Spleen (tissue), 7 donors: ENCODE measurements at regions not wholly inside any gene's neighbourhood (a gene's known extent, or its start where the extent isn't known, plus 50 kb on each side); places are given as distances from the start of the nearest gene placed in this dataset.

Experiments
- CTCF ChIP-seq, 11 experiments: fragments of 200-600 bp in 7 of 11; fragments of 450-650 bp in 4 of 11; sonication (generic) in 4 of 11; IDR thresholded peaks in 8 of 11; conservative IDR thresholded peaks in 3 of 11; 1 replicate in 7 of 11; 2 replicates in 4 of 11; pipeline versions ENCODE4 v1.4.0 to v1.8.0; 2016 to 2021; ENCODE audit warnings: antibody characterized with exemption in 11 of 11, inconsistent platforms in 4 of 11, mild to moderate bottlenecking in 1 of 11
- POLR2A ChIP-seq, 3 donors: fragments of 450-650 bp; IDR thresholded peaks; one replicate each; pipeline ENCODE4 v1.5.1; 2017; ENCODE audit warnings: antibody characterized with exemption in 3 of 3, mild to moderate bottlenecking in 1 of 3
- POLR2AphosphoS5 ChIP-seq, 3 donors: sonication (generic); formaldehyde crosslinking; IDR thresholded peaks; one replicate each; pipeline ENCODE4 v1.5.1; 2017; ENCODE audit warnings: antibody characterized with exemption in 3 of 3
- donor health status: DM: no; HTN: no; CAD: no; lungs with moderate emphysema.
- donor health status: DM: no; HTN: no; CAD: no.
- donor health status: DM: no; HTN: no; CAD: no.

- TF ChIP-seq CTCF (IDR thresholded peaks at IDR 0.05 in 8 of 11, conservative IDR thresholded peaks at IDR 0.05 in 3 of 11) (no peak), POLR2AphosphoS5 (IDR thresholded peaks at IDR 0.05) (no peak), POLR2A (IDR thresholded peaks at IDR 0.05) (no peak)
Measured at GRCh38 chr17:22278302-22279275, 586.3 kb downstream of the KCNJ18 start.
